GM21447 (cell line): ENCODE measurements at regions not wholly inside any gene's neighbourhood (a gene's known extent, or its start where the extent isn't known, plus 50 kb on each side); places are given as distances from the start of the nearest gene placed in this dataset.

Source experiments
- ATAC-seq: cut with Tn5 transposase; IDR thresholded peaks from one replicate; pipeline ENCODE4 v1.9.1; 2021; ENCODE audit not compliant: unreplicated experiment

DNA sequence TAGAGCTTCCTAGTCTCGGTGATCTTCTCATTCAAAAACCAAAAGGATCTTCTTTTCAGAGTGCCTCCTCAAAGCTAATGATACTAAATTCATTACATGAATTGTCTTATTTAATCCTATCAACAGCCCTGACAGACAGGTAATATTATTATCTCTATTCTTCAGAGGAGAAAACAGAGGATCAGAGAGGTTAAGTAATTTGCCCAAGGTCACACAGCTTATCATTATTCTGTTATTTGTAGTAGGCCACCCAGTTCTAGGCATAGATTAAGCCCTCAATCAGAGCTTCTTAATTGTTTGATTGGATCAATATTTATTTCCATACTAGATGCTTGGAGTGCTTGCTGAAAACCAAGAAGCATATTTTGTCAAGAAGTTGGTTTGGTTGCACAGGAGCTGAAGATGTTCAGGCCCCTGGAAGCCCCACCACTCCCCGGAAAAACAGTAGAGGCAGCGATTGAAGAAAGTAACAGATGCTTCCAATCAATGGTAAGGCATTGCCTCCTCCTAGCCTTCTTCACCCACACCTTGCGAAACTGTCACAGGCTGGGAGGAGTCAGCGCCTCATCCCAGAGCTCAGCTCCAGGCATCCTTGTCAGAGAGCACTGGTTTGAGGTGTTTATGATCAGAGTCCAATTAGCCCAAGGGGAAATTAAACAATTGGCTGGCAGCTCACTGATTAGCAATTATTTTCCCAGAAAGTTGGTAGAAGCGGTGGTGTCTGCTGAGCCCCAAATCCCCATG lies 487.2 kb downstream of the BCL11A start:
- ATAC-seq = no peak

DNA sequence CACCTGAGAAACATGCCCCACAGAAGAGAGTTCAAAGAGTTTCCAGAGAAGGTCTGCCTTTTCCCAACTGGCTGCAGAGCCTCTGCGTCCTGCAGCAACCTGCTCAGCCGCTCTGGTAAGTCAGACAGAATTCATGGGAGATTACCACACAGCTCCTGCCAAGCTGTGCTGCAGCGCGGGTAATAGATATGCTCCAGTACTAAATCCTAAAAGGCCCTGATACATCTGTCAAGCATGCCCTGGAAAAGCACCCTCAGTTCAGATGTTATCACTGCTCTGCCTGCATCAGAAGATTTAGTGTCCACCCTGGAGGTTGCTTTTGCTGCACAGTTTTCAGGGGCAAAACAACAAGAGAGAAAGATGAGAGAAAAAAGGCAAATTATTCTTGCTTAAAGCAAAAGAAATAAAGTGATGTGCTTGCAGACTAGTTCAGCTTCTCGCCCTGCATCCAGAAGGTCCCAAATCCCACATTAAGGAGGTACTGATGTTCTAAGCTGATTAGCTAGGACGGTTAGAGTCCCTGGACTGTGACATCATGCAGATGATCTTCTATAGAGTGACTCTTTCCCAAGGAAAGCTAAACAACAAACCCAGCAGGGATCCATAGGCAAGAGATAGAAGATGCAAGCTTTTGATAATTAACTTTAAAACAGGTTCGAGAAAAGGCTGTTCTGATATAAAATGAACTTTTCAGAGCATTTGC lies 488.6 kb downstream of the BCL11A start:
- no peak for ATAC-seq

DNA sequence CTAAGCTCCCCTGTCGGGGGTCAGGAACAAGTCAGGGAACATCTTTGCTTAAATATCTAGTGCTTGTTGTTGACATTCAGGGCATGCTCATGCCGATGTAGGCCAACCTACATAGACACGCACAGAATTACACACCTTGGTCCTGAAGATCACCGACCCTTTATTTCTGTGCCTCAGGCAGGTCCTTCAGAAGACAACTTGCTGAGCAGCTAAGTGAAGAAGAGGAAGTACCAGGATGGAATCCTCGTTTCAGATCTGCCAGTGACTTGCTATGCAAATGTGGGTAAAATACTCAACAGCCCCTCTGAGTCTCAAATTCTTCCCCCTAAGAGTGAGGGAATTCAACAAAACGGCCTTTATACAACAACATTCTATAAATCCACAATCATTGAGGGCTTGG lies 494.7 kb downstream of the BCL11A start:
- no peak for ATAC-seq

DNA sequence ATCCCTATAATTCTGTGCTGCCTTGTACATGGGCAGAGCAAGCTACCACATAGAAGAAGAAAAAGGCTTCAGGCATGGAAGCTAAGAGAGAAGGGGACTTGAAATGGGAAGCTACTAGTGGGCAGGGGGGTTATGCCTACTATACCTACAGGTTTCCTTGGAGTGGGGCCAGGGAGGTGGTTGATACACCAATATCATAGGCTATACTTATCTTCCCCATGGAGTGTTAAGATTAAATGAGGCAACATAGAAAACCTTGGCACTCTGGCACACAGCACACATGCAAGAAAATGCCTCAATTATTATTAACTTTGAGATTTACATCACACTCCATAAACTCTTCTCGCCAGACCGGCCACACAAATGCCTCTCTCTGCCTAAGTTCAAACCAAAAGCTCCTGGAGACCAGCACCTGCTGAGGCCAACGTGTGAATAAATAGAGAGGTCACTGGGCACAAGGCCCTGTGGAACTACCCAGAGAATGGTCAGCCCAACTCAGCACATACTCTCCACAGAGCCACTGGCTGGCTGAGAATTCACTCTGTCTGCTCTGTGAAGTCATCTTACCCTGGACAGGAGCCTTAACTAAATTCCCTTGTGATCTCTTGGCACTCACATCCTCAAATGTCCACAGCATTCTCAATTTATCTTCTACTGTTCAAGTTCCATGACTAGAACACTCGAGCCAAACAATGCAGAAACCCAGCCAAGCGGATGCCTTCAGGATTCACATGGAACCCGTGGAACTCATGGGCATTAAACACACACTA lies 498.7 kb downstream of the BCL11A start:
- no peak for ATAC-seq

DNA sequence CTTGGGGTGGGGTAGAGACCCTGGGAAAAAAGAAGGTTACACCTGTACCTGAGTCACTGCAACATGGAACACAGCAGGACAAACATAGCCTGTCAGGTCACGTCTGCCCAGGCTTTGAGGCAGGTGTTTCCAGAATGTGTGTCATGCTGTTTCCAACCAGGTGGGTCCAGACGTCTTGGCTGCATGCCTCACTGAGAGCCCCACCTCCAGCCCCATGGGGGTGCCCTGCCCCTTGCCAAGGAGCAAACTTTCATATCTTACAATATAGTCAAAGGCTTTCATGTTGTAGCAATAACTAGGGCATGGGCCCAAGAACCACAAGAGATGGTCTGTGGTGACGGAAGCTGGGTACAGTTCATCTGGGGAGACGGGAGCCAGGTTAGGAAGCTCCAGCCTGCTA lies 499.7 kb downstream of the BCL11A start:
- ATAC-seq = no peak

DNA sequence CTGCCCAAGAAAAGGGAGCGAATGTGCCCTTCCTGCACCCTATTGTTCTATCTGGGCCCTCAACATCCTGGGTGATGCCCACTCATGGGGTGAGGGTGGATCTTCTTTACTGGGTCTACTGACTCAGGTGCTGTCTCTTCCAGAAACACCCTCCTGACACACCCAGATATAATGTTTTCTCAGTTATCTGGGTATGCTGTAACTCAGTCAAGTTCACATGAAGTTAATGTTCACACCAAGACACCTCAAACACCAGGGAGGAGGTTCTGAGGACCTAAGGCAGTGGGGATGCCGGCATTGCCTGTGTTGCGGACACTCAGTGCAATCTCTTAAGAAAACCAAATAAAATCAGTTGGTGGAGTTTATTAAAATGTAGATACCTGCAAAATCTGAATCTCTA lies 500.9 kb downstream of the BCL11A start:
- no peak for ATAC-seq

DNA sequence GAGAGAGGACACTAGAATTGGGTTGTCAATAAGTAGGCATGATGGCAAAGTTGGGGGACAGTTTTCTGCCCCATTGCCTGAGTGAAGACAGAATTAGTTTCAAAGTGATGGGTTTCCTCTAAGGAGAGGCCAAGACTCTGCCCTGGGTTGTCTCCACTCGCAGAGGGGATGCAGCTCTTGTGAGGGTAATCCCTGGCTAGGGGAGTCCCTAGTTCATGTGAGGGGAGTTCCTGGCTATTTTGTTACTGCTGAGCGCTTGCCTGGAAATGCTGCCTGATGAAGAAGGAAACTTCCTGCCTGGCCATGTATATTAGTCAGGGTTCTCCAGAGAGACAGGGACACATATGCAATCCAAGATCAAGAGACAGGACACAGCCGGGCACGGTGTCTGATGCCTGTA lies 501.5 kb downstream of the BCL11A start:
- ATAC-seq = no peak

DNA sequence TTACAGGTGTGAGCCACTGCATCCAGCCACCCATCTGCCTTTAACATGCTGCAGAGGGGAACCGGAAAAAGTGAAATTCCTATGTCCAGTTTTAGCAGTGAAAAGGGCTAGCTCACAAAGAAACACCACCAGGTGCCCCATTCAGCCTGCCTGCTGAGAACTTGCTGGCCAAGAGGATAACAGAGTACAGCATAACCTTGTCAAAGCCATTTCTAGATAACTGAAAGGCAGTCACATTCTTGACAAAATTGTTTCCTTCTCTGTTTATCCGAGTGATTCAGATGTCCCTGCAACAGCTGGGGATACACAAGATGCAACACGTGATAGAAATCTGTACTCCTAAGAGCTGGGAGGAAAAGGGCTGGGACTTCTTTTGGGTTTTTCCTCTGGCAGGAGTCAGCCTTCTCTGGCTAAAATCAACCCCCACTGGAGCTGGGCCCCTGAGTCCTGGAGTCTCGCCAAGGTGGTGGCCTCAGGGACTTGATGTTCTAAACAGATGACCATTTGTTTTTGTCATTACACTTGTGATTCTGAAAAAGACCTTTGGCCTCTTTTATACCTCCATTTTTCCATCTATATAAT lies 505.4 kb downstream of the BCL11A start:
- ATAC-seq = no peak

DNA sequence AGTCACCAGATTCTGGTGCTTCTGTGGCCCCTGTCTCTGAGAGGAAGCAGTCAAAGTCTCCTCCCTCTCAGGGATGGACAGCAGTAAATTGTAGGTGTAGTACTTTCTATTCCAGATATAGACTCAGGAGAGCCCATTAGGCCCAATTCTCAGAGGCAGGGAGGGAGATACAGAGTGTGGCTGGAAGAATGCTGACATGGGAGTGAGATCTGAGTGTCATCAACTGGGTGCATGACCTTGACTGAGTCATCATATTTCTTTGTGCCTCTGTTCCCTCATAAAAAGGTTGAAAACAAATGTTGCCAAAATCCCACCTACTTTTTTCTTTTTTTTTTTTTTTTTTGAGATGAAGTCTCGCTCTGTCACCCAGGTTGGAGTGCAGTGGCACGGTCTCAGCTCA lies 506.1 kb downstream of the BCL11A start:
- ATAC-seq = no peak

DNA sequence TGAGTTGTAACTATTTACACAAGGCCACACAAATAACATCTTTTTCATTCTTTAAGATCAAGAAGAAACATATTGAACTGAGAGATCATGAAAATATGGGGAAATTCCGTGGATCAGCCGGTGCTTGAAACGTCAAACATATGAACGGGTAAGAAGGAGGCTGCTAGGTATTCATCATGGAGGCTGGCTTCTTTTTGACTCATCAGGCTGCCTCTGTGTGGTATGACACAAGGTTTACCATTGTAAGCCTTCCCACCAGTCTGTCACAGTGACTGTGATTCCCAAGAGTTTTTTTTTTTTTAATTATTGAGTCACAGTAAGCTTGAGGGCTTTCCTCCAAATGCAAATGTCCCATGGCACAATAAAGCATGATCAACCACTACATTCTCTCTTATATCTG lies 506.9 kb downstream of the BCL11A start:
- no peak for ATAC-seq

DNA sequence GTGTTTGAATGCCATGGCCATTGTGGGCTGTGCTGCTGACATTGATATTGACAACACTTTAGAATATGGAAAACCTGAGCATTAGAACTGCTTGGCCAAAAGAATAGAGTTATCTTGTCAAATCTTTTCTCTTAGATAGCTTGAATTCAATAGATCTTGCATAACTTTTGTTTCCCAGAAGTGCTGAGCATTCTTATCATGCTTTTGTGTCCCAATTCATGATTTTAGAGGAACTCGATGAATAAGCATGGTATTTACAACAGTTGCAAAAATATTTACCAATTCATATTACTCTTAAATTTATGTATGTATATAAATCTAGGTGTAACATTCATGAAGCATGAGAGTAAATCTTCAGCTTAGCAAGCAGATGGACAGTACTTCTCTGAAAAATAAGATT lies 508.0 kb downstream of the BCL11A start:
- no peak for ATAC-seq

DNA sequence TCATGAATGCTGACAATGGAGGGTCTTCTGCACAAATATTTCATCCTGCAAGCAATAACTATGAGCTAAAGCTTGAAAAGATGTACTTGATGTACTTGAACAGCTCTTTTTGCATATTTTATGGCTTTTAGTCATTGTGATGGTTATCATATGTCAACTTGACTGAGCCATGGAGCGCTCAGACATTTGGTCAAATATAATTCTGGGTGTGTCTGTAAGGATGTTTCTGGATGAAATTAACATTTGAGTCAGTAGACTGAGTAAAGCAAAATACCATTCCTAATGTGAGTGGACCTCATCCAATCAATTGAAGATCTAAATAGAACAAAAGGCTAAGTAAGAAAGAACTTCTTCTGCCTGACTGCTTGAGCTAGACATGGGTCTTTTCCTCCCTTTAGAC lies 509.0 kb downstream of the BCL11A start:
- no peak for ATAC-seq

DNA sequence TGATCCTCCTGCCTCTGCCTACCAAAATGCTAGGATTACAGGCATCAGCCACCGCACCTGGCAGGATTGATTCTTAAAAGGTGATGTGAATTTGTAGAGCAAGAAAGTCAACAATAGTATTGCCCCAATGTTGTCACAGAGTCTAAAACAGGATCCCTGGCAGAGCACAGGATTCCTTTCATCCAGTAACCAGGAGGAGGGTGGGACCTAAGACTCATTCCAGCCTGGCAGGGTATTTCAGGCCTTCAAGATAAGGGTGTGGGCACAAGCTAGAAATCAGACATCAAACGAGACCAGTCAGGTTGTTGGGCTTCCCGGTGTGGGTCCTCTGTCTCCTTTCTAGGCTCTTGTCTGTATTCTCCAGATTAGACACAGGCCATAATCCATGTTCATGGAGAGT lies 511.4 kb downstream of the BCL11A start:
- no peak for ATAC-seq

DNA sequence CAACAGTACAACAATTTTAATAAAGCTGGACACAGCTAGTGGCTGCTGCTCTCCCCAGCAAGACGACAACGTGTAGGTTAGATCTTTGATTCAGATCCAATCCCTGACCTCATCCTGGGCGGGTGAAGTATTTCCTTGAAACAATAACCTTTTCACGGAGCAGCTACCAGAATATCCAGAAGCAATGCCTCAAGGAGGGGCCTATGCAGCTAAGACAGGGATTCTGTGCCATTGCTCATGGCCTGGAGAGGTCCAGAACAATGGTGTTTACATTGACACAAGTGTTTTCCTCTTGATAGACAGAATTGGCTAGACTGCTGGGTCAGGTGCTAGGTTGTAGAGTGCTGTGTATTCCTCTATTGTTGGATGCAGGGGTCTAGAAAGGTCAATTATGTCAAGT lies 520.1 kb downstream of the BCL11A start:
- ATAC-seq = no peak

DNA sequence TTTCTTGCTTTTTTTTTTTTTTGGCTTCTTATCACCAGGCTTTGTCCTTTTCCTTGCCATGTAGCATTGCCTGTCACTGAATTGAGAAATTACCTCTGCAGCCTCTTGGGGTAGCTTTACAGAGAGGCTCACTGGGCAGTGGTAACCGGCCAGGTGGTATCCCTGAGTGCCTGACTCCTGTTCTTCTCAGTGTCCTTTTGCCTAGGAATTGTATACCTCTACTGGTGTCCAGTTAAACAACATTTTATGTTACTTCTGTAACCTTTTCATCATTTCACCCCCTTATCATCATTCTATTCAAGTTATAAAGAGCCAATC lies 523.9 kb downstream of the BCL11A start:
- no peak for ATAC-seq

DNA sequence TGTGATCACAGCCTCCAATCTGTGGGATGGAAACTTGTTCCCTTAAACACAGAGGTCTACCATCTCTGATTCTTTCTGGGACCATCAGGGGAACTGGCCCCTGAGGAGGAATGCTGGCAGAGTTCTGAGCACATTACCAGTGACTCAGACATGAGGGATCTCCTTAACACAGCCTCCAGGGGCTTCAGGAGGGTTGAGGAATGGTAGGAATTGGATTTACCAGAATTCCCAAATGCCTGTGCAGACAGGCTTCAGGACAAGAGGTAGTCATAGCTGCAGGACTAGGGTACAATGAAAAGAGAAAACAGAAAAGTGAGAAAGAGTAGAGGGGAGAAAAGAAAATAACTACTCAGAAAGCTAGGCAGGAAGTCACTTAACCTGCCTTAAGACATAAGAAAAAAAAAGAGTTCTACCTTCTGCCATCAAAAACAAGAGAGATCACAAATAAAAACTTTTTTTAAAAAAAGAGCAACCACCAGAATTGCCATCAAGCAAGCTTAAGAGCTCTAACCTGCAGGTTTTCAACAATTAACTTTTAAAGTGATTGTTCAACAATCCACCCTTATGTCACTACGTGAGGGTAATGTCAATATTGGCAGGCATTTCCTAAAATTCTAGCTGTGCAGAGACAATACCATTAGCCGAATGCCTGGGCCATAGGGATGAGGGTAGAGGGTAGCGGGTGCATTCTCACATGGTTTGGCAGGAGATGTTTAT lies 524.4 kb downstream of the BCL11A start:
- ATAC-seq = no peak

DNA sequence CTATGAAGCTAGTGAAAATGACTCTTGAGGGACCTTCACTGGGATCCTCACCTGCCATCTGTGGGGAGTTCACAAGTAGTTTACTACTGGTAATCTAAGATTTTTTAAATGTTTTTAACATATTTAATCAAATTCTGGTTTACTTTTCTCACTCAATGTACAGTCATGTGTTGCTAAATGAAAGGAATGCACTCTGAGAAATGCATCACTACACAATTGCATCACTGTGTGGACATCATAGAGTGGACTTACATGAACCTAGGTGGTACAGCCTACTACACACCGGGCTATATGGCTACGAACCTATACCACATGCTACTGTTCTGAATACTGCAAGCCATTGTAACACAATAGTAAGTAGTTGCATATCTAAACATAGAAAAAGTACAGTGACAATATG lies 528.0 kb downstream of the BCL11A start:
- no peak for ATAC-seq

DNA sequence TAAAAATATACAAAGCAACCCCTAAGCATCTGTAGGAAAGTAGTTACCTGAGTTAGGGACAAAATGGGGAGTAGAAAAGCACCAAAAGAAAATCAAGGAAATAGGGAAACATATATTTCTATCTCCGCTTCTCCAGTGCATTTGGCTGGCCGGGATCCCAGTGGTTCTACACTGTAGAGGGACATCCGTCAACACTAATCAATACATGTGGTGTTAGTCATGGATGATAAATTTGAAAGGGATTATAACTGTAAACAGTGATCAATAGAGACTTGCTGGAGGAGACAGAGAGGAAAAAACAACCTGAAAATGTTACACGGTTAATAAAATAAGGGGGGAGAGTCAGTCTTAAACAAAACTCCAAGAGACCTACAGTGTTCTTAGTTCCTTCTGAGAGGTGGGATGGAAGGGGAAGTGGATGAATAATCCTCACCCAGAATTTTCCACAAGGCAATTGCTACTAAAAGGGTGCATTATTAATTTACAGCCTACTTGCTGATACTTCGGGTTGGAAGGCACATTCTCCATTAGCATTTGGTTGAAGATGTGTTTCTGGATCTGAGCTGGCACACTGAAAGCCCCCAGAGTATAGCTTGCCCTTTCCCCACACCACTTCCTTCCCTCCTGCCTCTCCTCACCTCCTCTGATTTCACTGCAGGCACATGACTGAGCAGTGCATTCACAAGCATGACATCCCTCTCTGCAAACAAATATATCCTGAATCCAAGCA lies 530.0 kb downstream of the BCL11A start:
- ATAC-seq = no peak

DNA sequence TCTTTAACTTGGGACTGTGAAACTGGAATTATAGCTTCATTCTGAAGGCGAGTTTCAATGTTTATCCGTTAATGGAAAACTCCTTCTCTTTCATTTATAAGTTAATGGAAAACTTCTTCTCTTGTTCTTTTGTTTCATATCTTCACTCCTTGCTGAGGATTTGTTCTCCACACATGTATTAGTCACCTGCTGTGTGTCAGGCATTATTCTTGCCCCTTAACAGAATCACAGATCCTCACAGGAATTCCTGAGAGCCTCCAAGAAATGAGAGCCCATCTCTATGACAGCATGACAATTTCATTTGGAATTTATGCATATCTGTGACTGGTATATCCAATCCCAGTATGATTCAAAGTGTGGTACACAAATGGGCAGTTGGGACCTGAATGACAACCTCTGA lies 545.8 kb downstream of the BCL11A start:
- ATAC-seq = no peak

DNA sequence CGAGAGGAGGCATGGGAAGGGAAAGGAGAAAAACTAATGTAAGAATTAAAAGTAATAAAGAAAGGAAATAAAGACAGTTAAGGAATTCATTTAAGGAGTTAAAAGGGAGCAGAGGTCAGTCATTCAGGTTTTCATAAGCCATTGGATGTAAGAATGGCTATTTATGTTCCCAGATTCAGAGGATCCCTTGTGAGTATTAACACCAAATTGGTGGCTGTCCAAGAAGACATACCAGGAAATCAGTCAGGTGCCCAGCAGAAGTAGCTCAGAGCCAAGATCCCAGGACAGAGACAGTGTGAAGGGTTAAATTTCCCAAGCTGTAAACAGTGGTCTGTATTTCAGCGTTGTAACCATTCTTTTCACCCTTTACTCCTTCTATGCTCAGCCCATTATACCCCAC lies 550.4 kb downstream of the BCL11A start:
- ATAC-seq = no peak
